ENCODE measurements at regions not wholly inside any gene's neighbourhood (a gene's known extent, or its start where the extent isn't known, plus 50 kb on each side); places are given as distances from the start of the nearest gene placed in this dataset.

DNA sequence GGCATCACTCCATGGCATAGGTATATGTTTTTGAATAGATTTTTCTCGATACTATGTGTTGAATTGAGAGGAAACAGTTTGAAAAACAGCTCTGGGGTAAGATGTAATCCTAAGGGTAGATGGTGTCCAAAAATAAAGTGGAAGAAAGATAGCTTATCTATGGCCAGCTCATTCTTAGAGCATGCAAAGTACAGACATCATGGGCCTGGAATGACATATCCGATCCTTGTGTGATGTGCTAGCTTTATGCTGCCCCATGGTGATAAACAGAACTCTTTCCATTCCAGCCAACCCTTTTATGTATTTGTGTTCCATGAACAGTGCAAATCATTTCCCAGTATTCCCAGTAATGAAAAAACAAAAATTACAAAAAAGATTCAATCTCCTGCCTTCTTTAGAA is 390.2 kb upstream of the NXPH2 start:
- TF ChIP-seq, protein P1, sequence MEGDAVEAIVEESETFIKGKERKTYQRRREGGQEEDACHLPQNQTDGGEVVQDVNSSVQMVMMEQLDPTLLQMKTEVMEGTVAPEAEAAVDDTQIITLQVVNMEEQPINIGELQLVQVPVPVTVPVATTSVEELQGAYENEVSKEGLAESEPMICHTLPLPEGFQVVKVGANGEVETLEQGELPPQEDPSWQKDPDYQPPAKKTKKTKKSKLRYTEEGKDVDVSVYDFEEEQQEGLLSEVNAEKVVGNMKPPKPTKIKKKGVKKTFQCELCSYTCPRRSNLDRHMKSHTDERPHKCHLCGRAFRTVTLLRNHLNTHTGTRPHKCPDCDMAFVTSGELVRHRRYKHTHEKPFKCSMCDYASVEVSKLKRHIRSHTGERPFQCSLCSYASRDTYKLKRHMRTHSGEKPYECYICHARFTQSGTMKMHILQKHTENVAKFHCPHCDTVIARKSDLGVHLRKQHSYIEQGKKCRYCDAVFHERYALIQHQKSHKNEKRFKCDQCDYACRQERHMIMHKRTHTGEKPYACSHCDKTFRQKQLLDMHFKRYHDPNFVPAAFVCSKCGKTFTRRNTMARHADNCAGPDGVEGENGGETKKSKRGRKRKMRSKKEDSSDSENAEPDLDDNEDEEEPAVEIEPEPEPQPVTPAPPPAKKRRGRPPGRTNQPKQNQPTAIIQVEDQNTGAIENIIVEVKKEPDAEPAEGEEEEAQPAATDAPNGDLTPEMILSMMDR (IDR thresholded peaks at IDR 0.05) = no peak

DNA sequence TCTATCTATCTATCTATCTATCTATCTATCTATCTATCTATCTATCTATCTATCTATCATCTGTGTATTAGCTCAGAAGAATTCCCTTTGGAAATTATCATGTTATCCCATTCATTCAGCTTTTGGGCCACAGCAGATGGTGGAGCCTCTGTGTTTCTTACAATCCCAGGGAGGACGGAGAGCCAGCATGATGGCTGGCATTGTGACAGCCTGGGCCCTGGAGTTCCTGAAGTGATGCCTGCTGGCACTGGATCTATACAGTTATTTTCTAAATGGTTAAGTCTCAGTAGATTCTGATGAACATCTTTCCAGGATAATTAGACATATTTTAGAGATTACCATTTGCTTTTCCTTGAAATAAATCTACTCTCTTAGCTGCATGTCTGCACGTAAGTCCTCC is 385.4 kb upstream of the NXPH2 start:
- TF ChIP-seq, protein P1 (IDR thresholded peaks at IDR 0.05) = no peak

DNA sequence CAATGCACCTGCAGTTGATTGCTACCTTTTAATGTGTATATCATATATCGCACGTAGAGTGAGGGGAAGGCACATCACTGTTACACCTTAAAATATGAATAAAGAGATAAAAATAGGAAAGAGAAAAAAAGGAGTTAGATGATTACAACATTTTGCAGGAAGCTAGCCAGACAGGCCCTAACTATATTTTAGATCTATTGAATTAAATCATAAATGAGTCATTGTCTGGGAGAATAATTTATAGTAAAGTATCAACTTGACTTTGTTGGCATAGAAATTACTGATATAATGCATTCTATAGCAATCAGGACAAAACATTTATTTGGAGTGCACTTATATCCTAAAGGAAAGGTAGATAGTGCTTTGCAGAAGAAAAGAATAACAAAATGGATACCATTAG is 384.9 kb upstream of the NXPH2 start:
- TF ChIP-seq, protein P1 (IDR thresholded peaks at IDR 0.05) = no peak

DNA sequence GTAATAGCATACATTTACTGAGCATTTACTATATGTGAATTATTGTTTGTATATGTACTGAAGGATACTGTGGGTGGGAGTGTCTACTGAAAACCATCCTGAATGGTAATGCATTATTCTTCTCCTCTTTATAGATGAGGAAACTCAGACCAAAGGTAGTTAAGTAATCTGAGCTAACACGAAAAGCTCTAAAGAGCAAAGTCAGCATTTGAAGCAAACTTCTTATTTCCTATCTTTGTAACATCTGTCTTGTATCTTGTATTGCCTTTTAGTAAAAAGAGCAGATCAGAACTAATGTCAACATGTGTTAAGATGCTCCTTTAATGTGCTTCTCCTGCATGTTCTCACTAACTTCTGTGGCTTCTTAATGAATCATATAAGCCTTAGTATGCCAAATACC is 382.8 kb upstream of the NXPH2 start:
- TF ChIP-seq, protein P1 (IDR thresholded peaks at IDR 0.05) = no peak

DNA sequence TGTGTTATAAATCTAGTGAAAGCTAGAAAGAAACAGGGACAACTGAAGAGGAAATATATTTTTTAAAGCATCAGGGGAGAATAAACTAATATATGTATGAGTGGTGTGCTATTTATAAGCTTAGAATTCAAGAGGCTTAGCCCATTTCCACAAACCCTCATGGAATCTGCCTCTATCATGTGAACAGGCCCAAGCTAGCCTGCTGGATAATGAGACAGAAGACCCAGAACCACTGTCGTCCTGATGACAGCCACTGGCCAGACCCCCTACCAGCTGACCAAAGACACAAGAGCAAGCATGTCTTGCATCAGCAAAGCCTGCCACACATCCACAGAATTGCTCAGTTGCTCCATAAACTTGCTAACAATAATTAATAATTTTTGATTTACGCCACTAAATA is 382.3 kb upstream of the NXPH2 start:
- TF ChIP-seq, protein P1 (IDR thresholded peaks at IDR 0.05) = no peak

DNA sequence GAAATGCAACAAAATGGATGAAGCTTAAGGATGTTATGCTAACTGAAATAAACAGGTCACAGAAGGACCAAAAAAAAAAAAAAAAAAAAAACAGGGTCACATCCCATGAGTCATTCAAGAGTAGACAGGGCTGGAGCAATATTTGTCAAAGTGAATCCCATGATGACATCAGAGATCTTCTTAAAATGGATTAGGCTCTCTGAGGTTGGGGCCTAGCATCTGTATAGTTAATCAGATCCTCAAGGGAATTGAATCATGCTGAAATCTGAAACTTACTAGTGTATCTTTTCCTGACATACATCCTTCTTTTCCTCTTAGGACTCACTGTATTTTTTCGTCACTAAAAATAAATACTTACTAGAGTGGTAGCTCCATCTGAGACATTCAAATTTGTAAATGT is 380.6 kb upstream of the NXPH2 start:
- TF ChIP-seq, protein P1 (IDR thresholded peaks at IDR 0.05) = no peak

DNA sequence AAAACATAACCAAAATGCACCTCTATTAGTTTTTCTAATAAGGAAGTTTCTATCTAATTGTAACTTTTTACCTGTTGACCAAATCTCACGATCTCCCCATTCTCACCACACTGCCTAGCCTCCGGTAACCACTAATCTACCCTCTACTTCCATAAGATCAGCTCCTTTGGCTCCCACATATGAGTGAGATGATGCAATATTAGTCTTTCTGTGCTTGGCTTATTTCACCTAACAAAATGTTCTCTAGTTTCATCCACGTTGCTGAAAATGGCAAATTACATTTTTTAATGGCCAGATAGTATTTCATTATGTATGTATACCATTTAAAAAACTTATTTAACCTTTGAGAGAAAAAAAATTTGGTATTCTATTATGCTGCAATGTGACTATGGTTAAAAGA is 379.0 kb upstream of the NXPH2 start:
- TF ChIP-seq, protein P1 (IDR thresholded peaks at IDR 0.05) = no peak

DNA sequence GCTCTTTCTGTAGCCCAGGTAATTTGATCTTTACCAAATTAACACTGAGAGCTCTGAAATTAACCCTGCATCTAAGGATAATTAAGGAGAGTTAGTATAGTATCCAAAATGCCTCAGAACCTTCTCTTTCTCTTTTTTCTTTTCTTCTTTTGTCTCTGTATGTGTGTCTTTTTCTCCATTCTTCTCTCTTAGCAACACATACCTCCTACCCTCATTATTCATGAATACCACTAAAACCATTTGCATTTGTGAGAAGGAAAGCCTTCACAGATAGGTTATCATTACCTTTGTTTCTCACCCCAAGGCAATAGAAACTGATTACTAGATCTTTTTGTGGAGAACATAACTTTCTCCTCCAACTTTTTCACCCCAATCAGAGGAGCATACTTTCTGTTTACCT is 376.5 kb upstream of the NXPH2 start:
- TF ChIP-seq, protein P1 (IDR thresholded peaks at IDR 0.05) = no peak
